ENCODE measurements at regions not wholly inside any gene's neighbourhood (a gene's known extent, or its start where the extent isn't known, plus 50 kb on each side); places are given as distances from the start of the nearest gene placed in this dataset.

DNA sequence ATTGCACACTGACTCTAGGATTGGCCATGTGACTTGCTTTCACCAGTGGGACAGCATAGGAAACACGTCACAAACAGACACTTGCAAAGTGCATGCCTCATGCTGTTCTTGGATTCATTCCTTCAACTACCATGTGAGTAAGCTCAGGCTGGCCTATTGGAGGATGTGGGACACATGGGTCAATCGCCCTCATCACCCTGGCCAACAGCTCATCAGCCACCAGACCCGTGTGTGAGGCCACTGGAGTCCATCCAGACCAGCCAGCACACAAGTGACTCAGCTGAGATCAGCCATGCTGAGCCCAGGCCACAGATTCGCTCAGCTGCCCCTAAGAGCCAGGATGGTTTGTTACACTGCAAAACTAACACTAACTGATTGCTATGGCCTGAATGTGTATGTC lies 216.1 kb upstream of the GRIK3 start:
- no peak overlapping the region for H3K27ac ChIP-seq
- no peak for TF ChIP-seq CTCF (conservative IDR thresholded peaks at IDR 0.05)

- TF ChIP-seq CTCF (conservative IDR thresholded peaks at IDR 0.05), result 0 out of 2 replicates have a peak, but pooled peaks have one; percentile 3
- peak overlapping the region; percentile 45 for H3K27ac ChIP-seq
Observed at GRCh38 chr1:37255136-37255795, 219.1 kb upstream of the ZC3H12A start.

DNA sequence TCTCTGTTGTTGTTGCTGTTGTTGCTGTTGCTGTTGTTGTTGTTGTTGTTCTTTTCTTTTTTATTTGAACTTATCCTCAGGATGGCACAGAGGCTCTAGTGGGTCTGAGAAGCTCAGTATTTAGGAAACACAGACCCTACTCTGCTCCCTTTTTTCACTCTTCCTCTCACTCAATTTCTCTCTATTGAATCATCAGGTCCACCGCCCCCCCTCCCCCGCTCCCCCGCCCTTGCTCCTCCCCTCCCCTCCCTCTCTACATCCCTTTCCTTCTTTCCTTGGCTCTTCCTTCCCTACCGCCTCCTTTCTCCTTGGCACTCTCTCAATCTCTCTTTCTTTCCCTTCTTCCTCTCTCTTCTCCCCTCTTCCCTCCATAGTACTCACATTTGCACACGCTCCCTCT lies 218.5 kb upstream of the ZC3H12A start:
- H3K27ac ChIP-seq, result no peak overlapping the region
- TF ChIP-seq CTCF (conservative IDR thresholded peaks at IDR 0.05), result no peak

- H3K27ac ChIP-seq, result no peak overlapping the region
- no peak for TF ChIP-seq CTCF (conservative IDR thresholded peaks at IDR 0.05)
Observed at GRCh38 chr1:37257646-37258045, 216.7 kb upstream of the ZC3H12A start.

GRCh38 chr1:37258068-37258467 lies 216.3 kb upstream of the ZC3H12A start:
- no peak overlapping the region for H3K27ac ChIP-seq

DNA sequence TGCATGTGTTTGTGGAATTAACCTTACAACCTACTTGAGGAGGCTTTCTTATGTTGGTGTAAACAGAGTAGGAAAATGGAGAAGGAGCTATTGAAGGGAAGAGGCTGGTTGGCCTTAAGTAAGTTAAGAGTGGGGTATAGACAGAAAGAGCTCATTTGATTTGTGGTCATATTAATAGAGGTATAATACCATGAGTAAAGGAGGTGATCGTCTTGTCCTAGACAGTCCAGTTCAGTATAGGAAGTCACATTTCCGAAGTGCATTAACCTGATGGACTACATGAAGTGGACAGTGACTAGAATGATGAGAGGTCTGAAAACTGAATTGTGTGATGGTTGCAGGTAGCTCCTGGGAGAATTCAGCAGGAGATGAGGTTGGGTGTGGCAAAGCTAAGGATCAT lies 215.4 kb upstream of the ZC3H12A start:
- TF ChIP-seq CTCF (conservative IDR thresholded peaks at IDR 0.05), result no peak
- H3K27ac ChIP-seq, result no peak overlapping the region

More at GRCh38 chr1:37258068-37258467, 216.3 kb upstream of the ZC3H12A start:
- no peak for TF ChIP-seq CTCF (conservative IDR thresholded peaks at IDR 0.05)

DNA sequence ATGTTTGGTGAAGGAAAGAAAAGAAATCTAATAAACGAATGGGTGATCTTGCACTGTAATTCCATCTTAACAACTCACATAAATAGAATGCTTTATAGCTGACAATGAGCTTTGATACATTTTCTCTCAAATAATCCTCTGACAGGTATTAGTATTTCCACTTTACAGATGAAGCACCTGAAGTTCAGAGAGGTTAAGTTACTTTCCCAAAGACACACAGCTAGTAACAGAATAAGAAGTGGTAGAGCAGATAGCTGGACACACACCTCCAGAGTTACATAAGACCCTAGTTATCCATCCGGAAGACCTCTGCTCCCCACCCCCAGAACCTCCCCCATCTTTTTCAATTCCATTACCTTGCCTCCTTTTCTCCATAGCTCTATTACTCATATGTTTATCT lies 213.3 kb upstream of the ZC3H12A start:
- no peak overlapping the region for H3K27ac ChIP-seq
- no peak for TF ChIP-seq CTCF (conservative IDR thresholded peaks at IDR 0.05)

Measured in VCaP (cell line).